SK-N-SH (cell line): ENCODE measurements at regions not wholly inside any gene's neighbourhood (a gene's known extent, or its start where the extent isn't known, plus 50 kb on each side); places are given as distances from the start of the nearest gene placed in this dataset.

Experiments used
- CHD2 ChIP-seq: fragments of 150-350 bp; IDR thresholded peaks from 2 replicates; pipeline ENCODE4 v1.6.1; 2018; ENCODE audit warnings: low read length; ENCODE audit not compliant: partially characterized antibody
- FOXJ3 ChIP-seq: sonication (generic); formaldehyde crosslinking; IDR thresholded peaks from 2 replicates; pipeline ENCODE4 v1.5.1; 2020; ENCODE audit warnings: mild to moderate bottlenecking, missing genetic modification reagents
- MXI1 ChIP-seq: IDR thresholded peaks from 2 replicates; pipeline ENCODE4 v1.6.1; 2012; ENCODE audit warnings: mild to moderate bottlenecking, low read depth, low read length, improper control_type of control experiment
- NRF1 ChIP-seq: IDR thresholded peaks from 2 replicates; pipeline ENCODE4 v1.6.1; 2012; ENCODE audit warnings: low read depth, mild to moderate bottlenecking, low read length
- TF ChIP-seq, protein P1 (sequence below): fragments of 200-600 bp; sonication (generic); IDR thresholded peaks from 2 replicates; pipeline ENCODE4 v1.6.1; 2017; ENCODE audit warnings: antibody characterized with exemption, mild to moderate bottlenecking, moderate library complexity
- TF ChIP-seq, protein P2 (sequence below): IDR thresholded peaks from 2 replicates; pipeline ENCODE4 v1.4.0; 2012; ENCODE audit warnings: low read depth, borderline replicate concordance

DNA sequence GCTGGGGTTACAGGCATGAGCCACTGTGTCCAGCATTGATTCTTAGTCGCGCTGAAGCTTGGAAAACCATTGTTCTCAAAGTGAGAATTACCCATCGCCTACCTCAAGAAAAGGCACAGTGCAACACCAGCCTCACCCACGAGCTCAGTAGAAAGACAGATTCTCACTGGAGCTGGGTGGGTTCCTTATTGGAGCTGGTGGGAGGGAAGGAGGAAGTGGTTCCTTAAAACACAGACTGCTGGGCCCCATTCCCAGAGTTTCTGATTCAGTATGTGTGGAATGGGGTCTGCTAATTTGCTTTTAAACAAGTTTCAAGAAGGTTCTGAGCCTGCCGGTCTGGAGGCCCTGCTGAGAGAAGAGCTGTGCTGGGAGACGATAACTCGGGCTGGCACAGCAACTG is 264.7 kb downstream of the ENGASE start:
- TF ChIP-seq FOXJ3 (no peak), MXI1 (no peak), CHD2 (no peak), NRF1 (no peak)
- TF ChIP-seq, protein P1, sequence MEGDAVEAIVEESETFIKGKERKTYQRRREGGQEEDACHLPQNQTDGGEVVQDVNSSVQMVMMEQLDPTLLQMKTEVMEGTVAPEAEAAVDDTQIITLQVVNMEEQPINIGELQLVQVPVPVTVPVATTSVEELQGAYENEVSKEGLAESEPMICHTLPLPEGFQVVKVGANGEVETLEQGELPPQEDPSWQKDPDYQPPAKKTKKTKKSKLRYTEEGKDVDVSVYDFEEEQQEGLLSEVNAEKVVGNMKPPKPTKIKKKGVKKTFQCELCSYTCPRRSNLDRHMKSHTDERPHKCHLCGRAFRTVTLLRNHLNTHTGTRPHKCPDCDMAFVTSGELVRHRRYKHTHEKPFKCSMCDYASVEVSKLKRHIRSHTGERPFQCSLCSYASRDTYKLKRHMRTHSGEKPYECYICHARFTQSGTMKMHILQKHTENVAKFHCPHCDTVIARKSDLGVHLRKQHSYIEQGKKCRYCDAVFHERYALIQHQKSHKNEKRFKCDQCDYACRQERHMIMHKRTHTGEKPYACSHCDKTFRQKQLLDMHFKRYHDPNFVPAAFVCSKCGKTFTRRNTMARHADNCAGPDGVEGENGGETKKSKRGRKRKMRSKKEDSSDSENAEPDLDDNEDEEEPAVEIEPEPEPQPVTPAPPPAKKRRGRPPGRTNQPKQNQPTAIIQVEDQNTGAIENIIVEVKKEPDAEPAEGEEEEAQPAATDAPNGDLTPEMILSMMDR: no peak
- TF ChIP-seq, protein P2, sequence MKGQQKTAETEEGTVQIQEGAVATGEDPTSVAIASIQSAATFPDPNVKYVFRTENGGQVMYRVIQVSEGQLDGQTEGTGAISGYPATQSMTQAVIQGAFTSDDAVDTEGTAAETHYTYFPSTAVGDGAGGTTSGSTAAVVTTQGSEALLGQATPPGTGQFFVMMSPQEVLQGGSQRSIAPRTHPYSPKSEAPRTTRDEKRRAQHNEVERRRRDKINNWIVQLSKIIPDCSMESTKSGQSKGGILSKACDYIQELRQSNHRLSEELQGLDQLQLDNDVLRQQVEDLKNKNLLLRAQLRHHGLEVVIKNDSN: no peak
